GM19043 (cell line): ENCODE measurements at regions not wholly inside any gene's neighbourhood (a gene's known extent, or its start where the extent isn't known, plus 50 kb on each side); places are given as distances from the start of the nearest gene placed in this dataset.
"Not testable (repeated sequence)": the region's sequence is repeated elsewhere in the genome, so short reads cannot be mapped to it uniquely, and the experiment has no call there.

ENCODE experiments used
- ATAC-seq: cut with Tn5 transposase; IDR thresholded peaks from one replicate; pipeline ENCODE4 v1.9.1; 2021; ENCODE audit warnings: low read depth; ENCODE audit not compliant: unreplicated experiment

DNA sequence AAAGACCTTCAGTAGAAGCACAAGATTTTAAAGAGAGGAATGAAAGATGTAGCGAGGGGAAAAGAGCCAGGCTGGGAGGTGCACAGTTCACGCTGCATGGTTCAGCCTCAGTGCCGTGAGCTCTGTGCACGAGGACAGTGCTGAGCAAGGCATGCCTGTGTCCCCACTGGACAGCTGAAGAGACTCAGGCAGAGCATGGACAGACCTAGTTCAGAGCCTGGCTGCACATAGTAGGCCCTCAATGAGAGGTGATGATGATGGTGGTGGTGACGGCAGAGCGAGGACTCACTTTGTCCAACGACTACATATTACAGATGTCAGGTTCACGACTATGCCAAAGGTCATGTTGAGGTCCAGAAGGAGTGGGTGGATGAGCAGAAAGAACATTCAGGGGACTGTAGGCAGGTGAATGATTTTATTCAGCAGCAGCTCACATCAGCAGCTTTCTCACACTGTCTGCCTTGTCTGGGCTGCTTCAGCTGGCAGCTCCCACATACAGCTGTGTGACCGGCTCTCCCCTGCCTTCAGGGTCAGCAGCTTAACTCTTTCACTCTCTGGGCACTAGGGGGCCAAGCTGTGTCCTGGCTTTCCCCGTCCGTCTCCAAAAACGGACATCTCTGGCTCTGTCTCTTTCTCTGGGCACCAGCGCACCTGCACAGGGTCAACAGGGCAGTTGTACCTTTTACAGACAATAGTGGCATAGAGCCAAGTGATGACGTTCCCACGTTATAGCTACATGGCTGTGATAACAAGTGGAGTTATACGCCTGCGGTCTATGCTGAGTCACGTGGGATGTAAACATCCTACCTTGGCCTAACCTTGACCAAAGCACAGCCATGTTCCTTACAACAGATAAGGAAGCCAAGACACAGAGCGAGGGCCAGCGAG, 83.4 kb upstream of the KCNK12 start:
- no peak for ATAC-seq

DNA sequence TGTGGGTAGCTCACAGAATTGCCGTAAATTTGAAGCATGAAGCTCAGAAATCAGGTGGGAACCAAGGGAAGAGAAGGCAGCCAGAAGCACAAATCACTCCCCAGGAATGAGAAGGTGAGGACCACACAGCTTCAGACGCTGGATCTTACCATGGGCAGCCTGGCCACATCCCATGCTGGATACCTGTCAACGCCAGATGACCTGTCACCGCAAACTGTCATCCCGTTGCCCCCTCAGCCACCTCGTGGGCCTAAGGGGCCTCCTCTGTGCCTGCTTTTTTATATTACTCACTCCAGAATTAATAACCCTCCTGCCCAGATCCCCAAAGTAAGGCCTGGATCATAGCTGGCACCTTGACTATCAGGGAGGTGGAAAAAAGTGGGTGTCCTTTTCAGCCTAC, 82.3 kb upstream of the KCNK12 start:
- no peak for ATAC-seq

DNA sequence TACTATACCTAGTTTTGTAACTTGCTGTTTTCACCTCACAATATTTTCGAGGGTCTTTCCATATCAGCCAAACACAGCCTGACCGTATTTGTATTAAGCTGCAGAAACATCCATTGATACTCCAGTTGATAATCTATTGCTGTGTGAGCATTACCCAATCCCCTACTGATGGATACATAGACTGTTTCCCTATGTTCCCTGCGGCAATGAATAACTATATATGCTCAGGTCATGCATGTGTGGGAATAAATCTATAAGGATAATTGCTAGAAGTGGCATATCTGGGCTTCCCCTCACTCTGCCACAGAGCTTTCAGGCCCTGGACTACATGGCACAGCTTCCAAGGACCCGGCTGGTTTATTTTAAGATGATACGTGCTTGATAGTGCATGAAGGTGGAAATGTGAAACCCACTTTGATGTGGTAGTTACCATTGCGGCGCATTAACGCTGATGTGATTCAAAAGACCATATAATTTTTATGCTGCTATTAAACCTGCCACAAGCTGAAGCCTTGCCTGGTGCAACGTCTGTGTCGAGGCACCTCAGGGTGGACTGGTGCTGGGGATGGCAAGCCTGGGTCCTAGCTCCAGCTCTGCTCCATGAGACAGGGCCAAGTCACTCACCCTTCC, 81.4 kb upstream of the KCNK12 start:
- ATAC-seq: no peak

DNA sequence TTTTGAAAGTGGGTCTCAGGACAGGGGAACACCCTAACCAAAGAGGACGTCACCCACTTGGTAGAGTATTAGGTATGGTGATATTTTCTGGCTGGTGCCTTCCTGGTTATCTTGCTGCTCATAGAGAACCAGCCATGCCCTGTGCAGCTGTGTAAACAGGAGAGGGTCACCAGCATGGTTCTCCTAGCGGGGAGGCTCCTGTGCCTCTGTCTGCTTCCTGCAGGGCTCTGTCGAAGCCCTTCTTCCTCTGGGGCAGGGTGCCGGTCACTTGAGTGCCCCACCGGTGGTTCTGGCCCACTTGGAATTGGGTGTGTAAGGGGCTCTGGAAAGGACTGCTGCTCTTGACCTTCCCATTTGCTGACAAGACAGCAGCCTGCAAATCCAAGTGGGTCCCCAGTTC, 80.5 kb upstream of the KCNK12 start:
- no peak for ATAC-seq

DNA sequence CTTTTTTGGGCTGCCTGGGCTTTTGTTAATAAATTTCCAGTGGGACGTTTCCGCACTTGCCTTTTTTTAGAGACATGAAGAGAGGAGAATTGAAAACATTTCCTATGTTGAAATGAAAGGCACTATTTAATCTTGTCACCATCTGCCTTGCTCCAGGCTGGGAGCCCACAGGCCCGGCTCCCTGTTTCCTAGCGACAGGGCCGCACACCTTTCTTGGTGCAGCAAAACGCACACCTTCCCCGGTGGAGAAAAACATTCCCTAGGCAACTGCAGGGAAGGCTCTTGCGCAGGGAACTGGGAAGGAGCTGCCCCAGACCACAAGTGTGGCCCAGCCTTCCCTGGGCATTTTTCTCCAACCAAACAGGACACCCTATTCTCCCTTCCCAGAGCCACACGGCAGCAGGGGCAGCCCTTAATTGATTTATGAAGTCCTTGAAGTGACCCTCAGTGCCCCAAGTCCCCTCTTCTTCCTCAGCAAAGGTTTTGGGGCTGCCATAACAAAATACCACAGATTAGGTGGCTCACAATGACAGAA, 79.3 kb upstream of the KCNK12 start:
- ATAC-seq: no peak

DNA sequence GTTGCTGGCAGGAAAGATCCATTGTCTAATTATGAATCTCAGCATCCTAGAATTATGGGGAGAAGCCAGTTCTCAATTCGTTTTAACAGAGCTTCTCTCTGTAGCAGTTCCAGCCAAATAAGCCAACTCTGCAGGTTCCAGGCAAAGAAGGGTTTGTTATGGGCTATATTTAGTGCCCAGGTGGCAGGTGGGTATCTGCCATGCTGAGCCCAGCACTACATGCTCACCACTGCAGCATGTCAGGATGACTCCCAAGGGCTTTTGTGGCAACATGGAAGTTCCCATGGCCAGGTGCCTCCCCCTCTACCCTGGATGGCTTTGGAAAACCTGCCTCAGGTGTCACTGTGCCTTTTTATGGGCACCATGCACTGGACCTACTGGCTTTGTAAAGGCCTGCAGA, 74.5 kb upstream of the KCNK12 start:
- no peak for ATAC-seq

DNA sequence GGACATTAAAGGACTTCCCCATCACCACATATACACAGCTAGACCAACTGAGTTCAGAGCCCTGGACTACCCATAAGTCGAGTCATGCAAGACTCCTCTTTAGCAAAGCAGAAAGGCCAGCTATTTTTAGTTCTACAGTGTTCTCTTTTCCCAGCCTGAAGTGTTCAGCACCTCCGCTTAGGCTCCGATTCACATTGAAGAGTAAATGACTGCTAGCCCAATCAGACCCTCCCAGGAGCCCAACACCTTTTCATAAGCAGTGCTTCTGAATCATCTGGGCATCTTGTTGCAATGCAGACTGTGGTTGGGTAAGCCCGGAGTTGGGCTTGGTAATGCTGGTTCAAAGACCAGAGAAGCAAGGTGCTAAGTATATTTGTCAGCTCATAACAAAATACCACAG, 73.6 kb upstream of the KCNK12 start:
- no peak for ATAC-seq

DNA sequence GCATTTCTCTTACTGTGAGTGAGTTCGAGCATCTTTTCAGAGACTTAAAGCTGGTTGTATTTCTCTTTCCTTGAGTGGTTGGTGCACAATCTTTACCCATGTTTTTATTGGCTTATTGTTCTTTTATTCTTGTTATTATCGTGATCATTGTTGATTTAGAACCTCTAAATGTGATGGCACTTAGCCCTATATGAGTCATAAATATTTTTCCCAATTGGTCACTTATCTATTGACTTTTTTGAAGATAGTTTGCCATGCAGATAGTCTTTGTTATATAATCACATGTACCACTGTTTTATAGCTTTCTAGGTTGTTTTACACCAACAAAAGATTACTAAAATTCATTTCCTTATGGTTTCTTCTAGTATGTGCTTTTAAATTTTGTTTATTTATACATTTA, 70.6 kb upstream of the KCNK12 start:
- no peak for ATAC-seq

DNA sequence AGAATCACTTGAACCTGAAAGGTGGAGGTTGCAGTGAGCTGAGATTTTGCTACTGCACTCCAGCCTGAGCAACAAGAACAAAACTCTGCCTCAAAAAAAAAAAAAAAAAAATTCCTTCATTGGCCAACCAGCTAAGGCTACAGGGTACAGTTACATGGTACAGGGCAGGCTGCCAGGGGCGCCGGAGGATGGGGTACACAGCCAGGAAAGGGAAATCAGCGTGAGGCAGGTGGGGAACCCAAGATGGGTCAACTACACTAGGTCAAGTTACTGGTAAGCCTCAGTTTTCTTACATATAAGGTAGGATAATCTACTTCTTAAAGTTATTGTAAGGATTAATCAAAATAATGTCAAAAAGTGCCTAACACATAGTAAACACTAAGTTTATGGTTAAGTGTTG, 69.6 kb upstream of the KCNK12 start:
- no peak for ATAC-seq

DNA sequence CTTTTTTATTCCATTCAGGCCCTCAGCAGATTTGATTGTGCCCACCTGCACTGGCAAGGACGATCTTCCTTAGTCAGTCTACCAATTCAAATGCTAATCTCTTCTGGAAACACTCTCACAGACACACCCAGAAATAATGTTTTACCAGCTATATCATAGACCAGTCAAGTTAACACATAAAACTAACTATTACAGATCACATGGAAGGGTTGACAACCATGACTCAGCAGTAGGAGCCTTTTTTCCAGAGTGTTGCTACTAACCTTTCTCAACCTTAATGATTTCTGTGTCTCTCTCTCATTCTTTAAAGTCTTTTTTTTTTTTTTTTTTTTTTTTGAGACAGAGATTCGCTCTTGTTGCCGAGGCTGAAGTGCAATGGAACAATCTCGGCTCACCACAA, 68.7 kb upstream of the KCNK12 start:
- ATAC-seq: no peak

DNA sequence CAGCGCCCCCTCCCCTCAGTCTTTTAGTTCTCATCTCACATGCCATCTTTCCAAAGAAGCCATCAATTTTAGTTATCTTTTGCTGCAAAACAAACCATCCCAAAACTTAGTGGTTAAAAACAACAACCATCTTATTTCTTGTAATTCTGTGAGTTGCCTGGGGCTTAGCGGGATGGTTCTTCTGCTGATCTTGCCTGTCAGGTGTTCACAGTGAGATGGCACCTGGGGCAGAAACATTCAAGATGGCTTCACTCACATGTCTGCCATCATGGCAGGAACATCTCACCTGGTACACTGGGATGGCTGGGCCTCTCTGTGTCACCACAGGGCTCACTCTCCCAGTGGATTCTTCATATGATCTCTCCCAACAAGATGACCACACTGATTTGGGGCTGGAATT, 67.6 kb upstream of the KCNK12 start:
- no peak for ATAC-seq

DNA sequence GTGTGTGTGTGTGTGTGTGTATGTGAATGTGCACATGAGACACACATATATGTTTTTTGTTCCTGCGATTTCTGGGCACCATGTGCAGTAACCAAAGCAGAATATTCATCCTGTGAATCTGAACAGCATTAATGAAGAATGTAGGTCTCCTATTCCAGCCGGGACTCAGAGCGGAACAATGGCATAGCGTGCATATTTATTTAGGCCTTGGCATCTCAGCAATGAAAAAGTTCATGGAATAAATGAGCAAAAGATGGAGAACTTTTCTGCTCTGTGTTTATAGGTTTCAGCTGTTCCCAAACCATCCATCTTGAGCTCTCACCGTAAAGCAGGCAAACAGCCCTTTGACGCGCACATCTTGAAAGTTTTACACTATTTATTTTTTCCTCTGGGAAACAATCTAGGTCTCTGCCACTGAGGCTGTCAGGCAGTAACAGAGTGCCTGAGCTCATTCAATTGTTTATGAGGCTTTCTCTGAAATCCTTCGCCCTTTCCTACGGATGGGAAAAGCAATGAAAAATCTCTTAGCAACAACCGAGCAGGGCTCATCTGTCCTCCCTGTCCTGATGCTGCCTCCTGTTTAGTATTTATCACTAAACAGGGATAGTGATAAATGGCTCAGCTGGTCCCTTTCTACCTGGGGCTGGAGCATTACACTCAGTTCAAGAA, 65.9 kb upstream of the KCNK12 start:
- ATAC-seq: no peak

DNA sequence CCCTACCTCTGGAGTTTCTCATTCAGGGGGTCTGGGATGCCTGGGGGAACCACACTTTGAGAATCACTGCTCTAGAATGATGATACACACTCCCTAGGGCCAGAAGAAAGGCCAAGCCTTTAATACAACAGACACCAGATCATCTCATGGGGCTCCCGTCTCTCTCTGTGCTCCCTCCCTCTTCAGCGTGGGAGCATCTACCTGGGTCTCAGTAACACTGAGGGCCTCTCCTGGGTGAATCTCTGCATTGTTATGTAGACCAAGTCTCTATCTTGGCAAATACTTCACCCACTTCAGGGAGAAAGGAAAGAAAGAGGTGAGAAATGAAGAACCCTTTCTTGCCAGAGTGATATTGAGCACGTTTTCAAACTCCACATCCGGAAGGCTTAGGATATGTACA, 65.4 kb upstream of the KCNK12 start:
- ATAC-seq: no peak

DNA sequence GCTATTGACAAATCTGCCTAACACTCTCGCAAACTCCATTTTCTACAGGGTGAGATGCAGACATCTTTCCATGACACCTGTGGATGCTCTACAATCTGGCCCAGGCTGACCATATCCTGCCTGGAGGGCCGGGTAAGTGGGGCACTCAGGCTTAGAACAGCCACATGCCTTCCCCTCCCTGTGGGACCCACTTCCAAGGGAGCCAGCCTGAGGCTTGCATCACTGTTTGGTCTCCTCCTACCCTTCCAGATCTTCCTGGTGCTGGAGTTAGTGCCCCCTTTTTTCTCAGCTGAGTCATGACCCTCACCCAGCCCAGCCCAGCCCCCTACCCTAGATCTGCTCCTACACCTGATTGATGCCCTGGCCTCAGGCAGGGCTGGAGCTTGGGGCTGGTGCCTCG, 62.0 kb upstream of the KCNK12 start:
- ATAC-seq: no peak

DNA sequence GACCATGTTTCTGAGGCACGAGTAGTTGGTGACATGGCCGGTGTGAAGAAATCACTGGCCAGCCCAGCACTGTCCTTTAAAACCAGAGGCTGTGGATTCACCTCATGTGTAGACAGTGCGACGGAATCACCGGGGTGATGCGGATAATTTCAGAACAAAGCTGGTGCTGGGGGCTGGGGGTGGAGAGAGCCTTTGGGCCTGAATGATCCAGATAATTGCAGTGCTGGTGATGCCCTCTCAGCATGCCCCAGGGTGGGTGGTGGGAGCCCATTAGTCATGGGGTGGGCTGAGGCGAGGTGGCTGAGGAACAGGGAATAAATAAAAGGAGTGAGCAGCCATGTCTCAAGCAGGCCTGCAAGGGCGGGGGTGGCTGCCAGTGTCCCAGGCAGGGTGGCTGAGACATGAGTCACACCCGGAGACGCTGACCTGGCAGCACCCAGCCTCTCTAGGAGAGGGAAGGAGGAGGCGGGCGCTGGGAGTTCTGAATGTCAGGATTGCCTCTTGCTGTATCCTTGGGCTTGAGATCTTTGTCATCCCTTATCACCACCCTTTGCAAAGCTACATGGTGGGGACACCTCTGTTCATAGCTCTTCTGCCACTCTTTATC, 61.1 kb upstream of the KCNK12 start:
- no peak for ATAC-seq

DNA sequence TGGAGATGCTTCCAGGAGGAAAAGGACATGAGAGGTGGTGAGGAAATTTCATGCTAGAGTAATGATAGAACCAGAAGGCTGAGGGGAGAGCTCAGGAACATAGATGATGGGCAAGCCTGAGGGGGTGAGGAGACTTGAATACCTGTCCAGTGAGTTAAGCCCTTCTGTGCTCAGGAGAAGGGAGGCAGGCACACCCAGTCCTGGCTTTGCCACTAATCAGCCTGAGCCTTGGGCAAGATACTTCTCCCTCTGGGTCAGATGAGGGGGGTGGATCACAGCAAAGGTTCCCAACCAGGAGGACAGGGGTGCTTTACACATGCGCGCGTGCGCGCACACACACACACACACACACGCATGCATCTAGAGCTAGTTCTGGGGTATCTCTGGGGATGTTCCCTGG, 60.5 kb upstream of the KCNK12 start:
- no peak for ATAC-seq

DNA sequence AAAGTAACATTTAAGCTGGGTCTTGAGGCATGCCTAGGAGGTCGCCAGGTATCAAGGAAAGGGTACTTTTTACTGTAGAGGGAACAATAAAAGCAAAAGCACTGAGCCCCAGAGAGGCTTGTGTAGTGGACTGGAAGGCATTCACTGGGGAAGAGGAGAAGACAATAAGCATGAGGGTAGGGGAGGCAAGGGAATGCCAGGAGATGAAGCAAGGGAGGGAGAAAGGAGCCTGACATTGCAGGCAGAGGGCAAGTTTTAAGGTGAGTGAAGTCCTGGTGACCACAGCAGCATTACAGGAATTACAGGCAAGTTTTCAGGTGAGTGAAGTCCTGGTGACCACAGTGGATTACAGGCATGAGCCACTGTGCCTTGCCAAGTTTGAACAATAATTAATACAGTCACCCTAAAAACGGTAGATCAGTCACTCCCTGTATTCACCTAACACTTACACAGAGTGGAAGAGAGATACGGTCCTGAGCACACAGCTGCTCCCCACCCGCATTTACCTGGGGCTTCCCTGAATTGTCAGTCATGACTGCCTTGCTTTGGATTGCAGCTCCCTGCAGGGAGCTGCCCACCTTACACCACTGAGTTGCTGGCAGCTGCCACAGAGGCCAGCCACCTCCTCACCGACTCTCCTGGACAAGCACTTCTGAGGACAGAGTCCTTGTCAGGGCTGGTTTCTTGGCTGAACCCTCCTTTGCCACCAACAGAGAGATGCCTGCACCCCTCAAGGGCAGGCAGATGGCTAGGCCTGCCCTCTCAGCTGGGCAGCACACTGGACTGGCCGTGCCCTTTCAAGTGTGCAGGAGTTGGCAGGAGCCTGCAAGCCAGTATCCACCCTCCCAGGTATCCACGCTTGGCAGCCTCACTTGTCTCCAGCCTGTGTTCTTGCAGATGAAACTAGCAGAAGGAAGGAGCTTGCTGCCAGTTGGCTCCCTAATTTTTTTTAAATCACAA, 59.0 kb upstream of the KCNK12 start:
- no peak for ATAC-seq

DNA sequence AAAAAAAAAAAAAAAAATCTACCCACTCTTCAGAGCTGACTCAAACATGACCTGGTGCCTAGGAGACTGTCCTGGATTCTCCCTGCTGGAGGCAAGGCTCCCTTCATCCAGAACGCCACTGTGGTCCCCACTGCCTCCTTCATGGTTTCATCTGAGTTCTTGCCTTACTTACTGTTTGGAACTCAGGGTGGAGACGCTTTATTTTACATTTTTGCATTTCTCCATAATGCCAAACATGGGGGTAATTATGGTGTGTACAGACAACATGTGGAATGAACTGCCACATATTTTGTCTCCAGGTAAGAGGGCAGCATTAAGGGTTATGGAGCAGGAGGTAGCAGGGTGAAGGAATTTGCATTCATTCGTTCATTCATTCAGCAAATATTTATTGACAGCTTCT, 58.1 kb upstream of the KCNK12 start:
- no peak for ATAC-seq

DNA sequence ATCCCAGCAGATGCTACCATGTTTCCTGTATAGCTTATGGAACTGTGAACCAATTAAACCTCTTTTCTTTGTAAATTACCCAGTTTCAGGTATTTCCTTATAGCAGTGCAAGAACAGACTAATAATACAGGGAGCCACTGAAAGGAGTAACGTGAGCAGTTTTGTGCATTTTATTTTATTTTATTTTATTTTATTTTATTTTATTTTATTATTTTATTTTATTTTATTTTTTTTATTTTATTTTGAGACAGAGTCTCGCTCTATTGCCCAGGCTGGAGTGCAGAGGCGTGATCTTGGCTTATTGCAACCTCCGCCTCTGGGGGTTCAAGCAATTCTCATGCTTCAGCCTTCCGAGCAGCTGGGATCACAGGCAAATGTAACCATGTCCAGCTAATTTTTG, 55.9 kb upstream of the KCNK12 start:
- ATAC-seq: no peak

DNA sequence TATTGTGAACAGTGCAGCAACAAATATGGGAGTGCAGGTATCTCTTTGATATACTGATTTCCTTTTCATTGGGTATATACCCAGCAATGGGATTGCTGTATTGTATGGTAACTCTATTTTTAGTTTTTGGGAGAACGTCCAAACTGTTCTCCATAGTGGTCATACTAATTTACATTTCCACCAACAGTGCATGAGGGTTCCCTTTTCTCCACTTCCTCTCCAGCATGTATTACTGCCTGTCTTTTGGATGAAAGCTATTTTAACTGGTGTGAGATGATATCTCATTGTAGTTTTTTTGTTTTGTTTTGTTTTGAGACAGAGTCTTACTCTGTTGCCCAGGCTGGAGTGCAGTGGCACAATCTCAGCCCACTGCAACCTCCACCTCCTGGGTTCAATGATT, 52.4 kb upstream of the KCNK12 start:
- ATAC-seq: not testable (repeated sequence)
